ENCODE measurements at regions not wholly inside any gene's neighbourhood (a gene's known extent, or its start where the extent isn't known, plus 50 kb on each side); places are given as distances from the start of the nearest gene placed in this dataset.

- Histone ChIP-seq H3K9me3 (no peaks in the 10 kb centered on the region), H3K4me3 (no peak overlapping the region), H3K4me1 (no peaks in the 10 kb centered on the region), H3K27me3 (no peaks in the 10 kb centered on the region), H3K27ac (no peak overlapping the region), H3K36me3 (no peaks in the 10 kb centered on the region)
- no peak for TF ChIP-seq CTCF (IDR thresholded peaks at IDR 0.05)
- no peak for TF ChIP-seq POLR2A (IDR thresholded peaks at IDR 0.05)
- WGBS, 4 donors: 74 to 85% (median 78%) methylated on average over 4 of the region's 4 CpGs
- no peak for DNase-seq
- no peak for ATAC-seq
- intact Hi-C loops (cut with DNase I): no loop called here
Measured at GRCh38 chr9:117945286-117945685, 241.1 kb downstream of the TLR4 start.

DNA sequence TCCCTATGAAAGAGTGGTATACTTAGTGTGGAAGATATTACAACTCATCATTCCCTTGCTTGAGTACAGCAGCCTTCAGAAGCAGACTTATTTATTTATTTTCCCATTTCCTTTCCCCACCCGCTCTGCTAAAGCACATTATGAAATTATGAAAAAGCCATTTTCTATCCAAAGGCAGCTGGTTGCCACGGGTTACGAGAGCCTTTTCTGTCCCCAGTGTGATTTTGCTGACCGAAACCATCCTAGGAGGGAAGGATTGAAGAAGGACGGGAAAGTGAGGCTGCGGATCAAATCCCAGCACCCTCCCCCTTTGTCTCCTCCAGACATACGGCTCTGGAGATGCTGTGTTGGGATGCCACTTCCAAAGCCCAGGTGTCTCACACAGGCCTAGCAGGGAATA lies 246.9 kb downstream of the TLR4 start:
- no peaks in the 10 kb centered on the region for H3K4me1 ChIP-seq
- no peaks in the 10 kb centered on the region for H3K9me3 ChIP-seq
- intact Hi-C loops (cut with DNase I): no loop called here
- 82 to 90% (median 88%) methylated on average over 7 of the region's 7 CpGs for WGBS, 4 donors
- H3K4me3 ChIP-seq: no peak overlapping the region
- no peak overlapping the region for H3K27ac ChIP-seq
- no peak for ATAC-seq
- H3K36me3 ChIP-seq: no peaks in the 10 kb centered on the region
- TF ChIP-seq CTCF (IDR thresholded peaks at IDR 0.05) (no peak), POLR2A (IDR thresholded peaks at IDR 0.05) (no peak)
- DNase-seq: no peak
- no peaks in the 10 kb centered on the region for H3K27me3 ChIP-seq

DNA sequence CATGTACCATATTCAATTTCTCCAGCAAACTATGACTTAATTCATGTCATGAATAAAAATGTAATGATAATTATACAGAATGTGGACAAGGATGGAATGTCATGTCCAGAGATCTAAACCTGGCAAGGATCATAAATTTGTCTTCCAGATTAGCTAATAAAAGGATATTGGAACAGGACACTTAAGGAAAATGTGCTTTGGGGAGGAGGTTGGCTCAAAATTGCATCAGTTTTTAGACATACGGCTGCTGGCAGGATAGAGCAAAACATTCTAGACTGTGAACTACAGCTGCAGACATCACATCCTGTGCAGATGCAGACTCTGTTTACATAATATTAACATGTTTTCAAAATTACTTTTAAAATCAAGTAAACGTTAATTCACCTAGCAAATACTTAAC lies 248.4 kb downstream of the TLR4 start:
- 37 to 52% (median 45%) methylated on average over 2 of the region's 2 CpGs for WGBS, 4 donors
- ATAC-seq: no peak
- H3K4me3 ChIP-seq: no peak overlapping the region
- no peaks in the 10 kb centered on the region for H3K36me3 ChIP-seq
- intact Hi-C loops (cut with DNase I): no loop called here
- no peaks in the 10 kb centered on the region for H3K9me3 ChIP-seq
- H3K27ac ChIP-seq: no peak overlapping the region
- TF ChIP-seq CTCF (IDR thresholded peaks at IDR 0.05) (no peak), POLR2A (IDR thresholded peaks at IDR 0.05) (no peak)
- no peaks in the 10 kb centered on the region for H3K27me3 ChIP-seq
- no peak for DNase-seq
- no peaks in the 10 kb centered on the region for H3K4me1 ChIP-seq

GRCh38 chr9:117957267-117957666 lies 253.1 kb downstream of the TLR4 start:
- Histone ChIP-seq H3K36me3 (no peaks in the 10 kb centered on the region), H3K4me3 (no peak overlapping the region), H3K4me1 (no peaks in the 10 kb centered on the region), H3K9me3 (no peaks in the 10 kb centered on the region), H3K27ac (no peak overlapping the region), H3K27me3 (no peaks in the 10 kb centered on the region)
- intact Hi-C loops (cut with DNase I): no loop called here
- no peak for ATAC-seq
- no peak for DNase-seq
- TF ChIP-seq CTCF (IDR thresholded peaks at IDR 0.05) (no peak), POLR2A (IDR thresholded peaks at IDR 0.05) (no peak)
- 56 to 75% (median 65%) methylated on average over 2 of the region's 2 CpGs for WGBS, 4 donors
